Fibroblast of mammary gland (primary cell): ENCODE measurements at regions not wholly inside any gene's neighbourhood (a gene's known extent, or its start where the extent isn't known, plus 50 kb on each side); places are given as distances from the start of the nearest gene placed in this dataset.

Source experiments
- DNase-seq: peaks from one replicate; pipeline ENCODE4 v3.0.0-alpha.2; 2010; ENCODE audit warnings: low read depth
- H3K4me3 ChIP-seq: 2 replicates; pipeline ENCODE4 v1.5.1; 2011; ENCODE audit warnings: low read depth, mild to moderate bottlenecking, low read length, moderate library complexity; ENCODE audit not compliant: control insufficient read depth
- TF ChIP-seq, protein P1 (sequence below): conservative IDR thresholded peaks from 2 replicates; pipeline ENCODE4 v1.5.1; 2011; ENCODE audit warnings: low read depth, low read length, inconsistent platforms; ENCODE audit not compliant: control insufficient read depth, insufficient read depth

DNA sequence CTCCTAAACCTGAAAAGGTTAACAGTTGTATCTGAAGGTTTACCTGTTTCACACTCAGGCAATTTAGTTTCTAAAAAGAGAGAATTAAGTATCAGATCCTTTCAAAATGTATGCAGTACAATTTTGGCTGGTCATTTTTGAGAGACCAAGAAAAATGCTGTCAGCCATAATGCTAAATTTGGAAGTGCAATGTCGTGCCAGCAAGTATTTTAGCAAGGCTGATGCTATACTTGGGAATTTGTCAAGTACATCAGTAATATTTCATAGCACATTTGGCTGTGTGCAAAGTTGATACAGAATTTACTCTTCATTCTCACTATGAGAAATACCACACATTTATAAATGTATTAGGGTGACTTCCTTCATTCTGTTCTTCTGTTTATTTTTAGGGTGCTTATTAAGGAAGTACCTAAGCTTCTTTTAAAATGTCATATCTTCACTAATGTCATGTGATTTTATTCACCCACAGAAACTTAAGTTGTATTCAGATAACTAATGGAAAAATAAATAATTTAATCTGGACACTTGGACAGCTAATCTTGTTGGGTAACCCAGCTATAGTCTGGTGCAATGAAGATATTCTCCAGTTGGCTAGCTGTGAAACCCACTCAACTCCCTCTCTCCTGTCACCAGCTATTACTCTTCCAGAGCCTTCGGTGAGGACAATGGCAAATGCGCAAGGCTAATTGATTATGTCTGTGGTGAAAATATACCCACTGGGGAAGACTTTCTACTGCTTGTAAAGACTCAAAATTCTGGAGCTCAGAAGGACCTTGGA lies 84.2 kb upstream of the TLL1 start:
- TF ChIP-seq, protein P1, sequence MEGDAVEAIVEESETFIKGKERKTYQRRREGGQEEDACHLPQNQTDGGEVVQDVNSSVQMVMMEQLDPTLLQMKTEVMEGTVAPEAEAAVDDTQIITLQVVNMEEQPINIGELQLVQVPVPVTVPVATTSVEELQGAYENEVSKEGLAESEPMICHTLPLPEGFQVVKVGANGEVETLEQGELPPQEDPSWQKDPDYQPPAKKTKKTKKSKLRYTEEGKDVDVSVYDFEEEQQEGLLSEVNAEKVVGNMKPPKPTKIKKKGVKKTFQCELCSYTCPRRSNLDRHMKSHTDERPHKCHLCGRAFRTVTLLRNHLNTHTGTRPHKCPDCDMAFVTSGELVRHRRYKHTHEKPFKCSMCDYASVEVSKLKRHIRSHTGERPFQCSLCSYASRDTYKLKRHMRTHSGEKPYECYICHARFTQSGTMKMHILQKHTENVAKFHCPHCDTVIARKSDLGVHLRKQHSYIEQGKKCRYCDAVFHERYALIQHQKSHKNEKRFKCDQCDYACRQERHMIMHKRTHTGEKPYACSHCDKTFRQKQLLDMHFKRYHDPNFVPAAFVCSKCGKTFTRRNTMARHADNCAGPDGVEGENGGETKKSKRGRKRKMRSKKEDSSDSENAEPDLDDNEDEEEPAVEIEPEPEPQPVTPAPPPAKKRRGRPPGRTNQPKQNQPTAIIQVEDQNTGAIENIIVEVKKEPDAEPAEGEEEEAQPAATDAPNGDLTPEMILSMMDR: no peak
- no peak for DNase-seq
- H3K4me3 ChIP-seq: no peak overlapping the region

DNA sequence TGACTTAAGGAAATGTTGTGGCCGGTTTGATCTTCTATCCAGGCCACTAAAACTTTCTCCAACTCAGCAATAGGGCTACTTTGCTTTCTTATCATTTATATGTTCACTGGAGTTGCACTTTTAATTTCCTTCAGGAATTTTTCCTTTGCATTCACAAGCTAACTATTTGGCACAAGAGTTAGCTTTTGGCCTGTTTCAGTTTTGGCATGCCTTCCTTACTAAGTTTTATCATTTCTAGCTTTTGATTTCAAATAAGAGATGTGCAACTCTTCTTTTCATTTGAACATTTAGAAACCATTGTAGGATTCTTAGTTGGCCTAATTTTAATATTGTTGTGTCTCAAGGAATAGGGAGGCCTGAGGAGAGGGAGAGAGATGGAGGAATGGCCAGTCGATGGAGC lies 79.8 kb upstream of the TLL1 start:
- no peak for DNase-seq
- H3K4me3 ChIP-seq: no peak overlapping the region
- TF ChIP-seq, protein P1: no peak

DNA sequence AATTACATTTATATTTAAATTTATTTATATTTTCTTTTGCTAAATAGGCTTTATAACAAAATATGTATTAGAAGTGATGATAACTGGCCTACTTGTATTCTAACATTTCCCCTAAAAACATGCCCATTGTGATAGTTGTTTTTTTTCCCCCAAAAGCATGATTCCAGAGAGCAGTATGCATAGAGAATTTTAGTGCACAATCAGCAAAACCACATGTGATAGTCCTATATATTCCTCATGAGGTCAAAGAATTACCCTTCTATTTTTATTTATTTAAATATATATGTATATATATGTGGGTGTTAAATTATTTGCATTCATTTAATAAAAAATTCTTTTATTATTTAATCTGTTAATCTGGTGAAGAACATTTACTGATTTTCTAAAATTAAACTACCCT lies 78.2 kb upstream of the TLL1 start:
- no peak for DNase-seq
- no peak overlapping the region for H3K4me3 ChIP-seq
- TF ChIP-seq, protein P1: no peak

DNA sequence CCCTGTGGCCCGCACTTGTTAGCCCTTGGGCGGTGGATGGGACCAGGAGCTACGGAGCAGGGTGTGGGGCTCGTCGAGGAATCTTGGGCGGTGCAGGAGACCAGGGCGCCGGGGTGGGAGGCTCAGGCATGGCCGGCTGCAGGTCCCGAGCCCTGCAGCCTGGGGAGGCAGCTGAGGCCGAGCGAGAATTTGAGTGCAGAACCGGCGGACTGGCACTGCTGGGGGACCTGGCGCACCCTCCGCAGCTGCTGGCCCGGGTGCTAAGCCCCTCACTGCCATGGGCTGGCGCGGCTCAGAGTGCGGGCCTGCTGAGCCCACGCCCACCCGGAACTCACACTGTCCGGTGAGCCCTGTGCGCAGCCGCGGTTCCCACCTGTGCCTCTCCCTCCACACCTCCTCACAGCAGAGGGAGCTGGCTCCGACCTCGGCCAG lies 73.6 kb upstream of the TLL1 start:
- no peak for DNase-seq
- no peak overlapping the region for H3K4me3 ChIP-seq
- TF ChIP-seq, protein P1: no peak

DNA sequence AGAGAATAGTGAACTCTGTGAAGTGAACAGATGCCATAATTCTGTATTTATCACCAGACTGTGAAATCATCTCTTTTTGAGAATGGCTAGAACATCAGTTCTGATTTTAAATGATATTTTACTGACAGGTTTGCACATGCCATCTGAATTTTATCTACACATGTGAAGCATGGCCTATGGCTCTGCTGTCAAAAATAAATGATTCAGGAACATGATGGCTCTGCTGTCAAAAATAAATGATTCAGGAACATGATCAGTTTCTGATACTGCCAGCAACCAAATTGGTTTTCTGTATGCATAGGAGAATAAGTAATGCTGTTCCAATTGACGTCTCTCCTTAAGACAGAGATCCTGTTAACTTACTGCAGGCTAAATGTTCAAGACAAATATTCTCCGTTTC lies 70.6 kb upstream of the TLL1 start:
- no peak overlapping the region for H3K4me3 ChIP-seq
- TF ChIP-seq, protein P1: no peak
- no peak for DNase-seq

DNA sequence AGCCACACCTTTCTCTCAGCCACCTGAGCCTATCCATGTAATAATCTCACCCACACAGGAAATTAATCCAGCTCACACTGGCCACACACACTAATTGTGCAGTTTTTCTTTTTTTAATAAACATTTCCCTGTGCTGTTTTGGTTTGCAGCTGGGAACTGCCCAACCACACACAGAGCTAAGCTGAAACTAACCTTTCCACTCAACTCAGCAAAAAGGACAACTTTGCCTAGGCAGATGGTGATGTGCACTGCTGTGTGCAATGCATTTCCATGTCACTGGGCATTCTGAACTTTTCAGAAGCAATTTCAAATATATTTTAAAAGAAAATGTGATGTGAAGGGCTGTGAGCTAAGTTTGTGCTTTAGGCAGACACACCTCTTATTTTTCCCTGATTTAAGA lies 70.0 kb upstream of the TLL1 start:
- TF ChIP-seq, protein P1: no peak
- DNase-seq: no peak
- no peak overlapping the region for H3K4me3 ChIP-seq

DNA sequence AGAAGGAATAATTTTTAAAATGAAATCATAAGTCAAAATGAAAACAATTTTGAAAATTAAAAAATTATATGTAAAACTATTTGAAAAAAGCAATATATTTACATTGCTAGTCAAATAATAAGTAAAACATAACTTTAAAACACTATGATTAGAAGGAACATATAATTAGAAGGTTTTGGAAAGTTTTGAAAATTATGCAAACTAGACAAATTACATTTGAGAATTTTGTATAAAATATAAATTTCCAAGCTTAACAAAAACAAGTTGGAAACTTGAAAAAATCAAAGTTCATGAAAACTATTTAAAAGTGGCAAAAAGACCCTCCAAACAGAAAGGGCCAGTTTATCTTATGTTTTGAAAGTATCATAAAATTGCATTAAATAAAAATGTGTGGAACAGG lies 67.6 kb upstream of the TLL1 start:
- no peak overlapping the region for H3K4me3 ChIP-seq
- TF ChIP-seq, protein P1: no peak
- no peak for DNase-seq
